ENCODE measurements at regions not wholly inside any gene's neighbourhood (a gene's known extent, or its start where the extent isn't known, plus 50 kb on each side); places are given as distances from the start of the nearest gene placed in this dataset.

- ATAC-seq (no peak), DNase-seq (ENCODE audit: low read depth, low spot score) (no peak)
- H3K4me2 ChIP-seq (ENCODE audit: low read length) = no peak overlapping the region
- H2AFZ ChIP-seq (ENCODE audit: low read depth, low read length, poor library complexity, severe bottlenecking) = no peak overlapping the region
- no peaks in the 10 kb centered on the region for H4K20me1 ChIP-seq (ENCODE audit: insufficient read depth)
- H3K36me3 ChIP-seq (ENCODE audit: control insufficient read depth in 1 of 2, insufficient read depth in 2 of 2, low read length in 2 of 2) = no peaks in the 10 kb centered on the region
- H3K9me3 ChIP-seq (ENCODE audit: control insufficient read depth in 1 of 2, insufficient read depth in 1 of 2, low read depth in 1 of 2, low read length in 2 of 2) = no peaks in the 10 kb centered on the region
- H3K27me3 ChIP-seq (ENCODE audit: insufficient read depth, low read length) = no peaks in the 10 kb centered on the region
- no peak for TF ChIP-seq FOSL1 (IDR thresholded peaks at IDR 0.05; ENCODE audit: low read depth)
- no peak for TF ChIP-seq CBX3 (IDR thresholded peaks at IDR 0.05; ENCODE audit: low read depth)
- TF ChIP-seq CEBPB (IDR thresholded peaks at IDR 0.05; ENCODE audit: low read depth) = no peak
- no peak for TF ChIP-seq ZBTB33 (IDR thresholded peaks at IDR 0.05; ENCODE audit: extremely low read depth, insufficient replicate concordance, low read length)
- TF ChIP-seq RAD21 (IDR thresholded peaks at IDR 0.05; ENCODE audit: low read depth) = no peak
- TF ChIP-seq ATF3 (IDR thresholded peaks at IDR 0.05) = no peak
- TF ChIP-seq YY1 (IDR thresholded peaks at IDR 0.05; ENCODE audit: extremely low read depth, insufficient replicate concordance, low read depth, low read length) = no peak
- H3K79me2 ChIP-seq (ENCODE audit: insufficient read depth, low read length) = no peaks in the 10 kb centered on the region
- RAD21 ChIA-PET (ENCODE audit: low non-redundant PET in 1 of 2, low total read pairs in 2 of 2, uncharacterized antibody in 2 of 2, unreplicated experiment in 2 of 2) = no interaction called here
- no peak overlapping the region for H3K9ac ChIP-seq (ENCODE audit: low read length)
- intact Hi-C loops (cut with micrococcal nuclease) = no loop called here
- no TSS peak for BruUV-seq (replicated peaks)
- no peaks in the 10 kb centered on the region for H3K4me1 ChIP-seq (ENCODE audit: control insufficient read depth in 1 of 2, insufficient read depth in 2 of 2, low read length in 2 of 2)
- CTCF ChIA-PET = no interaction called here
- POLR2A ChIA-PET = no interaction called here
- H3K9me2 ChIP-seq (ENCODE audit: insufficient read depth) = no peaks in the 10 kb centered on the region
- no peak overlapping the region for H3K27ac ChIP-seq (ENCODE audit: low read depth, low read length)
- H3K4me3 ChIP-seq (replicated peaks in 1 of 2; ENCODE audit: low read depth in 1 of 2, low read length in 2 of 2) = no peak overlapping the region
Observed at GRCh38 chr7:10560497-10560896, 413.2 kb upstream of the PHF14 start.

GRCh38 chr7:10568891-10569290 is 404.8 kb upstream of the PHF14 start:
- Histone ChIP-seq H3K27me3 (ENCODE audit: insufficient read depth, low read length) (no peaks in the 10 kb centered on the region), H3K9me3 (ENCODE audit: control insufficient read depth in 1 of 2, insufficient read depth in 1 of 2, low read depth in 1 of 2, low read length in 2 of 2) (no peaks in the 10 kb centered on the region), H3K9me2 (ENCODE audit: insufficient read depth) (no peaks in the 10 kb centered on the region), H3K36me3 (ENCODE audit: control insufficient read depth in 1 of 2, insufficient read depth in 2 of 2, low read length in 2 of 2) (no peaks in the 10 kb centered on the region), H3K4me1 (ENCODE audit: control insufficient read depth in 1 of 2, insufficient read depth in 2 of 2, low read length in 2 of 2) (no peaks in the 10 kb centered on the region), H3K27ac (ENCODE audit: low read depth, low read length) (no peak overlapping the region), H2AFZ (ENCODE audit: low read depth, low read length, poor library complexity, severe bottlenecking) (no peak overlapping the region), H3K4me3 (replicated peaks in 1 of 2; ENCODE audit: low read depth in 1 of 2, low read length in 2 of 2) (no peak overlapping the region), H4K20me1 (ENCODE audit: insufficient read depth) (no peaks in the 10 kb centered on the region), H3K4me2 (ENCODE audit: low read length) (no peak overlapping the region), H3K79me2 (ENCODE audit: insufficient read depth, low read length) (no peaks in the 10 kb centered on the region), H3K9ac (ENCODE audit: low read length) (no peak overlapping the region)
- POLR2A ChIA-PET = no interaction called here
- TF ChIP-seq RAD21 (IDR thresholded peaks at IDR 0.05; ENCODE audit: low read depth) = no peak
- no peak for TF ChIP-seq CEBPB (IDR thresholded peaks at IDR 0.05; ENCODE audit: low read depth)
- no peak for TF ChIP-seq ATF3 (IDR thresholded peaks at IDR 0.05)
- RAD21 ChIA-PET (ENCODE audit: low non-redundant PET in 1 of 2, low total read pairs in 2 of 2, uncharacterized antibody in 2 of 2, unreplicated experiment in 2 of 2) = no interaction called here
- DNase-seq (ENCODE audit: low read depth, low spot score) (no peak), ATAC-seq (no peak)
- intact Hi-C loops (cut with micrococcal nuclease) = no loop called here
- CTCF ChIA-PET = no interaction called here
- no TSS peak for BruUV-seq (replicated peaks)
